NCI-H748 (cell line): ENCODE measurements at regions not wholly inside any gene's neighbourhood (a gene's known extent, or its start where the extent isn't known, plus 50 kb on each side); places are given as distances from the start of the nearest gene placed in this dataset.

Experiments used
- DNase-seq: peaks from one replicate; lab custom pipeline; 2025; ENCODE audit not compliant: unreplicated experiment; lab: John Stamatoyannopoulos, UW

- DNase-seq: no peak
Measured at GRCh38 chr5:66348387-66349125, 204.5 kb downstream of the SREK1 start.

DNA sequence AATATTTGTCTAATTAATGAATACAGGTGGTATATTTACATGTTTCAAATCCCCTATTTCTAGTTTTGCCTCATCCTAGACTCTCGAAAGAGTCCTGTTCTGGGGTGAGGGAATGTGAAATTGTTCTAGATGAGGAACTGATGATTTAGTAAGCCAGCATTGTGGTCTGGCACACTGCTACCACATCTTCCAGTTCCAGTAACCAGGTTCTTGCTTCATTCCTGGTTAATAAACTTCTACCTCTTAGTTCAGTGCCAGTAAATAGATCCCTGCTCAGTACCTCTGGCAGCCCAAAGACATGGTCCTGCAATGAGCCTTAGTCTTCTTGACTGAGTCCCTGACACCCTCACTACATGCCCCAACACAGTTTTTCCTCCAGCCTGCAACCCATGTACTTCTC, 207.7 kb downstream of the SREK1 start:
- DNase-seq: no peak

DNA sequence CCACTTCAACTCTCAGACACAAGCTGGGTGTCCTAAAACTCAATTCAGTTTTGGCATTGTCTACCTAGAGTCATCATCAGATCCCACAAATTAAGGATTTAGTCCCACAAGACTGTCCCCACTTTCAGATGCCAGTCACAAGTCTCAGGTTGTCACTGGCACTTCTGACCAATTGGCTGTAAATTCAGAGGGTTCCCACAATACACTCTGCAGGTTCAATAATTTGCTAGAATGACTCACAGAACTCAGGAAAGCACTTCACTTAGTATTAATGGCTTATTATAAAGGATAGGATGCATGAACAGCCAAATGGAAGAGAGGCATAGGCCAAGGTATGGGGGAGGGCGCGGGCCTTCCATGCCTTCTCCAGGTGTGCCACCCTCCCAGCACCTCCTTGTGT, 209.1 kb downstream of the SREK1 start:
- no peak for DNase-seq

DNA sequence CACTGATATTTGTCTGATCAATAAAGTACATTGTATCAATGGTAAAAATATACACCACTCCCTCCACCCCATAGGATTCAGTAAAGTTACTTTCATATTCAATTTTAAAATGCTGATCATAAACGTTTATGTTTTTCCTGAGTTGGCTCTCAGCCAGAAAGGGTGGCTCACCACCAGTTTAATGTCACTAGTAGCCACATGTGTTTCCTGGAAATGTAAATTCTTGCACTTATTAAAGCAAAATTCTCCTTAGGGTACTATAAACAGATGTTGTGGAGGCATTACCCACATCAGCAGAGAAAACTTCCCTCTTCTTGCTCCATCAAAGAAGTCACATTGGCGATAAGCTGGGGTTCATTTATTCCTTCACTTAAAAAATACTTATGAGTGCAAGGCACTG, 210.3 kb downstream of the SREK1 start:
- no peak for DNase-seq

- DNase-seq: no peak
Measured at GRCh38 chr5:66356011-66356565, 212.0 kb downstream of the SREK1 start.

DNA sequence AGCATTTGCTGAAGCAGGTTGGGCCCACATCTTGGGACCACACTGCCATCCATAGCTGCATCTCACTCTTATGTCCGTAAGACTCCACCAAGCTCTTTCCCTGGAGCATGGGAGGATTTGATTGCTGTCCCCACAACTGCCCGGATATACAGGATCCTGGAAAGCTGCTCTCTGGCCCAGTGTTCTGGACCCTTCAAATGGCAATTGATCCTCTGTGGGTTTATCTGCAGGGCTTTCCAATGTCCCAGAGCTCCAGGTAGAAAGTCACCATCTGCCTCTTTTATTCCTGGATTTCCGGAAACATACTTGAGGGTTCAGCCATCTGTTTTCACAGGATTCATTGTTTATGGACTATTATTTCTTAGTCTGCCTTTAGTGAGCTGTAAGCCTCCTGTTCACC, 214.6 kb downstream of the SREK1 start:
- DNase-seq: no peak

DNA sequence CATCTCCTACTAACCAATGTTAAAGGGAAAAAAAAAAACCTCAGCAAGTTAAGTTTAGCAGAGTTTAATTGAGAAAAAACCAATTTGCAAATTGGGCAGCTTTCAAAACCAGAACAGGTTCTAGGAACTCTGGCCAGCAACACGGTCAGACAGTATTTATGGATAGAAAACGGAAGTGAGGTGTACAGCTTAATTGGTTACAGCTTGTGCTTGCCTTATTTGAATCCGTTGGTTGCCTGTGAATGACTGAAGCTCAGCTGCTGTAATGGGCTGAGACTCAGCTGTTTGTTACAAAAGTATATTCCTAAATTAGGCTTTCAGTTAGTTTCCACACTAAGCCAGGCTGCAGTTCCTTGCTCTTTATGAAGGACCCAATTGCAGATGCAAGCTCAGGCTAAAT, 217.0 kb downstream of the SREK1 start:
- DNase-seq: no peak

DNA sequence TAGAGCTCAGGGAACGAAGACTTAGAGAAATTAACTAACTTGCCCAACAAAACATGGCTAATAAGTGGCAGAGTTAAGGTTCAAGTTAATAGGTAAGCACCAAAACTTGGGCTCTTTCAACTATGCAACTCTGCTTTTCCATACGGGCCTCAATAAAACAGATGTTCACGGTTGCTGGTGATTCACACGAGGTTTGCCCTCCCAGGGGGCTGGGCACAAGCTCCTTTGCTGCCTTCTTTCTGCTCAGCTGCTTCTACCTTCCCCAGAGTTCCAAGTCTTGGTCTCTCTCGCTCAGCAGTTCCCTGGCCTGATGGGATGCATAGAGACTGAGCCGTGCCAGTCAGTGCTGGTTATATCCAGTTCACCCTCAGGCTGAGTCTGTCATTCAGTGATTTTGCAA, 217.9 kb downstream of the SREK1 start:
- DNase-seq: no peak

DNA sequence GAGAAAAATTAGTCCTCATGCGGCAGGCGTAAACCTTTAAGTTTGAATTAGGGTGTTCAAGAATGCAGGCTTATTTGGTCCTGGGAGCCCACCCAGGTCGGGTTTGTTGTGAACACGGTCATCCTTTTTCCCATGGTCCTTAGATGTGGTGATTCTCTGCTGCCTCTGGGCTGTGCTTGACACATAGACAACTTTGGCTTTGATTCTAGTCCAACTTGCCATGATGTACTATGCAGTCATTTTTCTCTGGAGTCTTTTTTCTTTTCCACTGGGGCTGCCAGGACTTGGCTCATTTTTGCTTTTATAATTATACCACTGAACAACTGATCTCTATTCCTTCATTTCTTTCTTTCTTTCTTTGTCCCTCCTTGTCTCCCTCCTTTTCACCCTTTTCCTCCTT, 218.6 kb downstream of the SREK1 start:
- DNase-seq: no peak

DNA sequence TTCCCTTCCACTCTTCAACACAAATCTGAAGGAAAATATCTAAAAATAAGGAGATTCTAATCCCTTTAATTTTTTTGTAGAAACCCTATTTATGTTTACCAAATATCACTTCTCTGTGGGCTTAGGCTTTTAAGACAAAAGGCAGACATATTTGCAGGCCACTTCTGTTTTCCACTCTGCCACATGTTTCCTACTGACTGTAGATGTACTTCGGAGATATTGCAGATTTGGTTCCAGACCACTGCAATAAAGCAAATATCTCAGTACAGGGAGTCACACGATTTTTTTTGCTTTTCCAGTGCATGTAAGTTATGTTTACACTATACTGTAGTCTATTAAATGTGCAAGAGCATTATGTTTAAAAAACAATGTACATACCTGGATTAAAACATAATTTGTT, 219.0 kb downstream of the SREK1 start:
- DNase-seq: no peak

GRCh38 chr5:66364186-66364585, 220.1 kb downstream of the SREK1 start:
- DNase-seq: no peak

GRCh38 chr5:66365981-66366380, 221.9 kb downstream of the SREK1 start:
- no peak for DNase-seq

- no peak for DNase-seq
Measured at GRCh38 chr5:66367814-66368541, 223.9 kb downstream of the SREK1 start.

DNA sequence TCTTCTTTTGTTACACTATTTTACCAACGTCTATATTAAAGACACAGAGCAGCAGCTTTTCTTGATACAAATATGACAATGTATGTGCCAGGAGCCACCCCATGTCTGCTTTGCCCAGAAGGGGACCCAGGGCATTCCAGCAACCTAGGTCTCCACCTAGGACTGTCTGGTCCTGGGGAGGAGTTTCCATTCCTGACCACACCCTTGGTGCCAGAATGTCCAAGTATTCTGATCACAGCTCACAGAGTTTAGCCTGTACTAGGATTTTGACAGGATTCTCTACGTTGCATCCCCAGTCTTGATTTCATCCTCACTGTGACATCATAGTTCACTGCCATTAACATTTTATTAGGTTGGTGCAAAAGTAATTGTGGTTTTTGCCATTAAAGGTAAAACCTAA, 224.7 kb downstream of the SREK1 start:
- DNase-seq: no peak

- DNase-seq: no peak
Measured at GRCh38 chr5:66377747-66378146, 218.4 kb upstream of the MAST4 start.

GRCh38 chr5:66378407-66378806, 217.8 kb upstream of the MAST4 start:
- no peak for DNase-seq

DNA sequence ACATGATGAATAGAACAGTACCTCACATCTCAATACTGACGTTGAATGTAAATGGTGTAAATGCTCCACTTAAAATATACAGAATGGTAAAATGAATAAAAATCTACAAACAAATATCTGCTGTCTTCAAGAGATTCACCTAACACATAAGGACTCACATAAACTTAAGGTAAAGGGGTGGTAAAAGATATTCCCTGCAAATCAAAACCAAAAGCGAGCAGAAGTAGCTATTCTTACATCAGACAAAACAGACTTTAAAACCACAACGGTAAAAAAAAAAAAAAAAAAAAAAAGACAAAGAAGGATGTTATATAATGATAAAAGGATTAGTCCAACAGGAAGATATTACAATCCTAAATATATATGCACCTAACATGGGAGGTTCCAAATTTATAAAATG, 214.0 kb upstream of the MAST4 start:
- no peak for DNase-seq

GRCh38 chr5:66405145-66405544, 191.0 kb upstream of the MAST4 start:
- peak; percentile 90 for DNase-seq

DNA sequence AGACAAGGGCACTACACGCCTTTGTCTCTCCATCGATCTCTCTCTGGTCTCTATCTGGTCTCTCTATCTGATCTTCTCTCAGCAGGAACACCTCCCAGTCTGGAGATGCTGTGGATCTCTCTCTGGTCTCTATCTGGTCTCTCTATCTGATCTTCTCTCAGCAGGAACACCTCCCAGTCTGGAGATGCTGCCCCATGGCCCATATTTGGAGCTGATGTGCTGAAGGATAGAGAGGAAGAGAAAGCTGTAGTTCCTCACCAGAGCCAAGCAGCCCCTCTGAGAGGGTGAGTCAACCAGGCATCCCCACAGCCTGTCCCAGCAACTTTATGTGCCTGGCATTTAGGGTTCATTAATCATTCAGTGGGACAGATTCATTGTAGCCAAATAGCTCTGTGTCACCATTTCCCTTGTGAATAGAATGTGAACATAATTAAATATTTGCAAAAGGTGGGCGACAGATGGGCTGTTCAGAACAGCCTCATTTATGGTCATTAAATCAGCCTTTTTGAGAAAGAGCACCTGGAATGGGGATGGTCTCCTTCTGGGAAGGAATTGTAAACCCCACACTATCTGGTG, 189.3 kb upstream of the MAST4 start:
- peak; percentile 97 for DNase-seq

- DNase-seq: peak; percentile 10
Measured at GRCh38 chr5:66407765-66408164, 188.4 kb upstream of the MAST4 start.

DNA sequence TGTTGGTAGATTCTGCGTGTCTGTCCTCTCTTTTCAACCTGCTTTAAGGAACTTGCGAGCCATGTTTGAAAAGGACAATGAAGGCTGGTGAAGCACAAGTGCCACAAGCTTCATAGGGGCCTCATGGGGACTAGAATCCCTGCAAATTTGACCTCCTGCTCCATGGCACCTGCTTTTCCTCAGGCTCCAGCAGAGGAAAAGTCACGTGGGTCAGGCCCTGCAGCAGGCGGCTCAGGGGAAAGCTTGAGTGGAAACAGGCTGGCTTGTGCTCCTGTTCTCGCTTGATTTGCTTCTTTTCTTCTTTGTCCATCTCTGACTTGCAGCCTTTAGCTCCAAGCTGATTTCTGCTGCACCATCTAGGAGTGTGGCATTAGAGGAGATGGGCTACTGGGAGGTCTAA, 187.6 kb upstream of the MAST4 start:
- DNase-seq: no peak

DNA sequence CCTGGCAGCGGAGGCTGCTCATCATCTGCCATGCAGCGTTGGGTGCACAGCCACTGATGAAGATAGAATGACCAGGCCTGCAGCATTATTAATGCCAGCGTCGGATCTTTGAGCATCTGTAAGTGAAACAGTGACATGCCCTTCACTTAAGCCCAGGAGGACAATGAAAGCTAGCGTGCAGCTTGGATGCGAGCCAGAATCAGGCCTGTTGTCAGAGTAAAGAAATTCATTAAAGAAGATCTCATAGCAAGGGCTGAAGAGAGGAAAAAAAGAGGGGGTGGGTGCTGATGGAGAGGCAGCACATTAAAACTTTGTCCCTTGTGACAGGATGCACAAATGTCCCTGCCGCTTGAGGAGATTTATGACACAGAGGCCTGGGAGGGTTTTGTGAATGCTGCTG, 186.1 kb upstream of the MAST4 start:
- DNase-seq: peak; percentile 95
